ENCODE measurements at regions not wholly inside any gene's neighbourhood (a gene's known extent, or its start where the extent isn't known, plus 50 kb on each side); places are given as distances from the start of the nearest gene placed in this dataset.

GRCh38 chr6:43907312-43907711 lies 137.3 kb downstream of the VEGFA start:
- H3K4me3 ChIP-seq (ENCODE audit: insufficient read depth, low read depth, low read length): no peak overlapping the region
- no peak for DNase-seq
- H3K36me3 ChIP-seq (replicated peaks; ENCODE audit: control insufficient read depth, insufficient read depth, low read length): no peaks in the 10 kb centered on the region
- no peaks in the 10 kb centered on the region for H3K27me3 ChIP-seq (ENCODE audit: control insufficient read depth, insufficient read depth, low read length)

GRCh38 chr6:43904311-43905123 lies 134.5 kb downstream of the VEGFA start:
- Histone ChIP-seq H3K4me3 (ENCODE audit: insufficient read depth, low read depth, low read length) (no peak overlapping the region), H3K27me3 (ENCODE audit: control insufficient read depth, insufficient read depth, low read length) (no peaks in the 10 kb centered on the region), H3K36me3 (replicated peaks; ENCODE audit: control insufficient read depth, insufficient read depth, low read length) (no peaks in the 10 kb centered on the region)
- DNase-seq: no peak

- no peak overlapping the region for H3K4me3 ChIP-seq (ENCODE audit: insufficient read depth, low read depth, low read length)
Observed at GRCh38 chr6:43903739-43904290, 133.8 kb downstream of the VEGFA start.

GRCh38 chr6:43901733-43902230 lies 131.8 kb downstream of the VEGFA start:
- no peak for DNase-seq
- no peak overlapping the region for H3K4me3 ChIP-seq (ENCODE audit: insufficient read depth, low read depth, low read length)
- H3K27me3 ChIP-seq (ENCODE audit: control insufficient read depth, insufficient read depth, low read length): no peaks in the 10 kb centered on the region

More at GRCh38 chr6:43903739-43904290, 133.8 kb downstream of the VEGFA start:
- DNase-seq: no peak
- H3K27me3 ChIP-seq (ENCODE audit: control insufficient read depth, insufficient read depth, low read length): no peaks in the 10 kb centered on the region
- H3K36me3 ChIP-seq (replicated peaks; ENCODE audit: control insufficient read depth, insufficient read depth, low read length): no peaks in the 10 kb centered on the region

GRCh38 chr6:43900916-43901732 lies 131.1 kb downstream of the VEGFA start:
- DNase-seq: no peak
- H3K36me3 ChIP-seq (replicated peaks; ENCODE audit: control insufficient read depth, insufficient read depth, low read length): no peaks in the 10 kb centered on the region
- H3K4me3 ChIP-seq (ENCODE audit: insufficient read depth, low read depth, low read length): no peak overlapping the region

More at GRCh38 chr6:43901733-43902230, 131.8 kb downstream of the VEGFA start:
- no peaks in the 10 kb centered on the region for H3K36me3 ChIP-seq (replicated peaks; ENCODE audit: control insufficient read depth, insufficient read depth, low read length)

GRCh38 chr6:43900560-43900915 lies 130.5 kb downstream of the VEGFA start:
- H3K36me3 ChIP-seq (replicated peaks; ENCODE audit: control insufficient read depth, insufficient read depth, low read length): no peaks in the 10 kb centered on the region
- H3K4me3 ChIP-seq (ENCODE audit: insufficient read depth, low read depth, low read length): no peak overlapping the region
- no peak for DNase-seq
- H3K27me3 ChIP-seq (ENCODE audit: control insufficient read depth, insufficient read depth, low read length): no peaks in the 10 kb centered on the region

More at GRCh38 chr6:43900916-43901732, 131.1 kb downstream of the VEGFA start:
- no peaks in the 10 kb centered on the region for H3K27me3 ChIP-seq (ENCODE audit: control insufficient read depth, insufficient read depth, low read length)

GRCh38 chr6:43899830-43900229 lies 129.8 kb downstream of the VEGFA start:
- no peak for DNase-seq
- no peak overlapping the region for H3K4me3 ChIP-seq (ENCODE audit: insufficient read depth, low read depth, low read length)
- H3K36me3 ChIP-seq (replicated peaks; ENCODE audit: control insufficient read depth, insufficient read depth, low read length): no peaks in the 10 kb centered on the region
- no peaks in the 10 kb centered on the region for H3K27me3 ChIP-seq (ENCODE audit: control insufficient read depth, insufficient read depth, low read length)

- DNase-seq: no peak
- H3K27me3 ChIP-seq (ENCODE audit: control insufficient read depth, insufficient read depth, low read length): no peaks in the 10 kb centered on the region
- no peak overlapping the region for H3K4me3 ChIP-seq (ENCODE audit: insufficient read depth, low read depth, low read length)
- H3K36me3 ChIP-seq (replicated peaks; ENCODE audit: control insufficient read depth, insufficient read depth, low read length): no peaks in the 10 kb centered on the region
Observed at GRCh38 chr6:43898358-43899131, 128.5 kb downstream of the VEGFA start.

GRCh38 chr6:43897571-43898302 lies 127.7 kb downstream of the VEGFA start:
- DNase-seq: no peak
- Histone ChIP-seq H3K4me3 (ENCODE audit: insufficient read depth, low read depth, low read length) (no peak overlapping the region), H3K36me3 (replicated peaks; ENCODE audit: control insufficient read depth, insufficient read depth, low read length) (no peaks in the 10 kb centered on the region)

GRCh38 chr6:43896329-43897255 lies 126.6 kb downstream of the VEGFA start:
- H3K27me3 ChIP-seq (ENCODE audit: control insufficient read depth, insufficient read depth, low read length): no peaks in the 10 kb centered on the region
- H3K36me3 ChIP-seq (replicated peaks; ENCODE audit: control insufficient read depth, insufficient read depth, low read length): no peaks in the 10 kb centered on the region
- H3K4me3 ChIP-seq (ENCODE audit: insufficient read depth, low read depth, low read length): no peak overlapping the region
- DNase-seq: no peak

More at GRCh38 chr6:43897571-43898302, 127.7 kb downstream of the VEGFA start:
- no peaks in the 10 kb centered on the region for H3K27me3 ChIP-seq (ENCODE audit: control insufficient read depth, insufficient read depth, low read length)

- no peak overlapping the region for H3K4me3 ChIP-seq (ENCODE audit: insufficient read depth, low read depth, low read length)
- no peak for DNase-seq
- H3K27me3 ChIP-seq (ENCODE audit: control insufficient read depth, insufficient read depth, low read length): no peaks in the 10 kb centered on the region
- no peaks in the 10 kb centered on the region for H3K36me3 ChIP-seq (replicated peaks; ENCODE audit: control insufficient read depth, insufficient read depth, low read length)
Observed at GRCh38 chr6:43895656-43896328, 125.8 kb downstream of the VEGFA start.

- Histone ChIP-seq H3K4me3 (ENCODE audit: insufficient read depth, low read depth, low read length) (no peak overlapping the region), H3K27me3 (ENCODE audit: control insufficient read depth, insufficient read depth, low read length) (no peaks in the 10 kb centered on the region; the same call in 1 of the 2 replicates), H3K36me3 (replicated peaks; ENCODE audit: control insufficient read depth, insufficient read depth, low read length) (no peaks in the 10 kb centered on the region)
- no peak for DNase-seq
Observed at GRCh38 chr6:43893073-43893472, 123.1 kb downstream of the VEGFA start.

Data from H7 (cell line).